ENCODE measurements at regions not wholly inside any gene's neighbourhood (a gene's known extent, or its start where the extent isn't known, plus 50 kb on each side); places are given as distances from the start of the nearest gene placed in this dataset.

DNA sequence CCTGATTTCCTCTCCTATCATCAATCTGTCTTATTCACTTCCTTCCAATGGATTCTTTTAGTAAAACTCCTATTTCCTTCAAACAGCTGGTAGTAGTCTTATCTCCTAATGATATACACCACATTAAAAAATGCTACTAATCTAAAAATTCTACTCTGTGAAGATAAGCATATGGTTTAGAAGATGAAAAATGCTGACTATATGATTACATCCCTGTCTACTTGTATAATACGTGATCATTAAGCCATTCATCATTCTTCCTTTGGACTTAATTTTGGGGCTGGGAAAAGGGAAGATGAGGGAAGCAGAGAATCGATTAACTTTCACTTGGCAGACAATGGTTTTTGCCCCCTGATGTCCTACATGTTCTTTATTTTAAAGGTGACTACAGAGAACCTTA is 453.1 kb downstream of the NSUN3 start (continued):
- no peak for TF ChIP-seq YY1 (IDR thresholded peaks at IDR 0.05; ENCODE audit: extremely low read depth, insufficient replicate concordance, low read depth, low read length)
- TF ChIP-seq, protein P1, sequence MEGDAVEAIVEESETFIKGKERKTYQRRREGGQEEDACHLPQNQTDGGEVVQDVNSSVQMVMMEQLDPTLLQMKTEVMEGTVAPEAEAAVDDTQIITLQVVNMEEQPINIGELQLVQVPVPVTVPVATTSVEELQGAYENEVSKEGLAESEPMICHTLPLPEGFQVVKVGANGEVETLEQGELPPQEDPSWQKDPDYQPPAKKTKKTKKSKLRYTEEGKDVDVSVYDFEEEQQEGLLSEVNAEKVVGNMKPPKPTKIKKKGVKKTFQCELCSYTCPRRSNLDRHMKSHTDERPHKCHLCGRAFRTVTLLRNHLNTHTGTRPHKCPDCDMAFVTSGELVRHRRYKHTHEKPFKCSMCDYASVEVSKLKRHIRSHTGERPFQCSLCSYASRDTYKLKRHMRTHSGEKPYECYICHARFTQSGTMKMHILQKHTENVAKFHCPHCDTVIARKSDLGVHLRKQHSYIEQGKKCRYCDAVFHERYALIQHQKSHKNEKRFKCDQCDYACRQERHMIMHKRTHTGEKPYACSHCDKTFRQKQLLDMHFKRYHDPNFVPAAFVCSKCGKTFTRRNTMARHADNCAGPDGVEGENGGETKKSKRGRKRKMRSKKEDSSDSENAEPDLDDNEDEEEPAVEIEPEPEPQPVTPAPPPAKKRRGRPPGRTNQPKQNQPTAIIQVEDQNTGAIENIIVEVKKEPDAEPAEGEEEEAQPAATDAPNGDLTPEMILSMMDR (IDR thresholded peaks at IDR 0.05 in 2 of 3, conservative IDR thresholded peaks at IDR 0.05 in 1 of 3; ENCODE audit: borderline replicate concordance in 1 of 3, insufficient read depth in 1 of 3, low read depth in 2 of 3, low read length in 2 of 3) = no peak
- no peak for TF ChIP-seq JUND (IDR thresholded peaks at IDR 0.05)

DNA sequence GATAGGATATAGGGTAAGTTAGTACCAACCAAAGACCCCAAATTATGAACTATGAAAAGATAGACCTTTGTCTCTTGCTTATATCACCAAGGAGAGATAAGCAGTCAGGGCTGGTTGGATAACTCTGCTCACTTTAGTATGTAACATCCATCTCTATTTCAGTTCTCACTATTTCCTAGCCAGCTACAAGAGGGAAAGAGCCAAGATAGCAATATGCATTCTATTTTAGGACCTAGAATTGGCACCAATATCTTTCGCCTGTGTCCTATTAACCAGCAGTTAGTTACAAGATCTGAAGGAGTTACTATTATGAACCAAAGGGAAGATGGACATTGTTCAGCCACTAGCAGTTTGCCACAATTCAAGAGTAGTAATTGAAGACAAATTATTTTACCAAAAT is 457.5 kb downstream of the NSUN3 start:
- Histone ChIP-seq H3K9me3 (ENCODE audit: control insufficient read depth in 1 of 2, insufficient read depth in 1 of 2, low read depth in 1 of 2, low read length in 2 of 2) (peaks cover 4 to 21% of the 10 kb centered on the region in 2 experiments; a peak in 2 of 4 replicates), H3K27ac (ENCODE audit: low read depth, low read length) (no peak overlapping the region), H3K9ac (ENCODE audit: low read length) (no peak overlapping the region), H3K36me3 (ENCODE audit: control insufficient read depth in 1 of 2, insufficient read depth in 2 of 2, low read length in 2 of 2) (no peaks in the 10 kb centered on the region), H3K27me3 (ENCODE audit: insufficient read depth, low read length) (no peaks in the 10 kb centered on the region), H3K79me2 (ENCODE audit: insufficient read depth, low read length) (no peaks in the 10 kb centered on the region), H4K20me1 (ENCODE audit: insufficient read depth) (no peaks in the 10 kb centered on the region; the same call in 1 of the 2 replicates), H3K9me2 (ENCODE audit: insufficient read depth) (no peaks in the 10 kb centered on the region), H3K4me1 (ENCODE audit: control insufficient read depth in 1 of 2, insufficient read depth in 2 of 2, low read length in 2 of 2) (no peaks in the 10 kb centered on the region), H2AFZ (ENCODE audit: low read depth, low read length, poor library complexity, severe bottlenecking) (no peak overlapping the region), H3K4me2 (ENCODE audit: low read length) (no peak overlapping the region), H3K4me3 (replicated peaks in 1 of 2; ENCODE audit: low read depth in 1 of 2, low read length in 2 of 2) (no peak overlapping the region)
- ChIA-PET RAD21 (ENCODE audit: low non-redundant PET in 1 of 2, low total read pairs in 2 of 2, uncharacterized antibody in 2 of 2, unreplicated experiment in 2 of 2) (no interaction called here), CTCF (no interaction called here), POLR2A (no interaction called here)
- TF ChIP-seq YY1 (IDR thresholded peaks at IDR 0.05; ENCODE audit: extremely low read depth, insufficient replicate concordance, low read depth, low read length) (no peak), EZH2 (IDR thresholded peaks at IDR 0.05) (no peak), ZNF274 (IDR thresholded peaks at IDR 0.05; ENCODE audit: low read depth, low read length) (no peak)
- TF ChIP-seq, protein P2, sequence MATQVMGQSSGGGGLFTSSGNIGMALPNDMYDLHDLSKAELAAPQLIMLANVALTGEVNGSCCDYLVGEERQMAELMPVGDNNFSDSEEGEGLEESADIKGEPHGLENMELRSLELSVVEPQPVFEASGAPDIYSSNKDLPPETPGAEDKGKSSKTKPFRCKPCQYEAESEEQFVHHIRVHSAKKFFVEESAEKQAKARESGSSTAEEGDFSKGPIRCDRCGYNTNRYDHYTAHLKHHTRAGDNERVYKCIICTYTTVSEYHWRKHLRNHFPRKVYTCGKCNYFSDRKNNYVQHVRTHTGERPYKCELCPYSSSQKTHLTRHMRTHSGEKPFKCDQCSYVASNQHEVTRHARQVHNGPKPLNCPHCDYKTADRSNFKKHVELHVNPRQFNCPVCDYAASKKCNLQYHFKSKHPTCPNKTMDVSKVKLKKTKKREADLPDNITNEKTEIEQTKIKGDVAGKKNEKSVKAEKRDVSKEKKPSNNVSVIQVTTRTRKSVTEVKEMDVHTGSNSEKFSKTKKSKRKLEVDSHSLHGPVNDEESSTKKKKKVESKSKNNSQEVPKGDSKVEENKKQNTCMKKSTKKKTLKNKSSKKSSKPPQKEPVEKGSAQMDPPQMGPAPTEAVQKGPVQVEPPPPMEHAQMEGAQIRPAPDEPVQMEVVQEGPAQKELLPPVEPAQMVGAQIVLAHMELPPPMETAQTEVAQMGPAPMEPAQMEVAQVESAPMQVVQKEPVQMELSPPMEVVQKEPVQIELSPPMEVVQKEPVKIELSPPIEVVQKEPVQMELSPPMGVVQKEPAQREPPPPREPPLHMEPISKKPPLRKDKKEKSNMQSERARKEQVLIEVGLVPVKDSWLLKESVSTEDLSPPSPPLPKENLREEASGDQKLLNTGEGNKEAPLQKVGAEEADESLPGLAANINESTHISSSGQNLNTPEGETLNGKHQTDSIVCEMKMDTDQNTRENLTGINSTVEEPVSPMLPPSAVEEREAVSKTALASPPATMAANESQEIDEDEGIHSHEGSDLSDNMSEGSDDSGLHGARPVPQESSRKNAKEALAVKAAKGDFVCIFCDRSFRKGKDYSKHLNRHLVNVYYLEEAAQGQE (IDR thresholded peaks at IDR 0.05; ENCODE audit: low read depth) = no peak
- DNase-seq (ENCODE audit: low read depth, low spot score) = no peak
- BruUV-seq (replicated peaks) = no TSS peak
- intact Hi-C loops (cut with micrococcal nuclease) = no loop called here
- no peak for ATAC-seq
